ENCODE measurements at regions not wholly inside any gene's neighbourhood (a gene's known extent, or its start where the extent isn't known, plus 50 kb on each side); places are given as distances from the start of the nearest gene placed in this dataset.

DNA sequence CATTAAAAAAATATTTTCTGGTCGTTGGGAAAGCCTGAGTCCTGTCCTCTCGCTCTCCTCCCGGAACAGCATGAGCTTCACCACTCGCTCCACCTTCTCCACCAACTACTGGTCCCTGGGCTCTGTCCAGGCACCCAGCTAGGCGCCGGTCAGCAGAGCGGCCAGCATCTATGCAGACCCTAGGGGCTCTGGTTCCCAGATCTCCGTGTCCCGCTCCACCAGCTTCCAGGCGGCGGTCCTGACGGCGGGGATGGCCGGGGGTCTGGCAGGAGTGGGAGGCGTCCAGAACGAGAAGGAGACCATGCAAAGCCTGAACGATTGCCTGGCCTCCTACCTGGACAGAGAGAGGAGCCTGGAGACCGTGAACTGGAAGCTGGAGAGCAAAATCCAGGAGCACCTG is 807.2 kb upstream of the NDST4 start:
- H3K27me3 Mint-ChIP-seq (ENCODE audit: unreplicated experiment): no peaks in the 10 kb centered on the region
- no peaks in the 10 kb centered on the region for H3K9me3 Mint-ChIP-seq (ENCODE audit: low read depth, unreplicated experiment)
- TF ChIP-seq, protein P1, sequence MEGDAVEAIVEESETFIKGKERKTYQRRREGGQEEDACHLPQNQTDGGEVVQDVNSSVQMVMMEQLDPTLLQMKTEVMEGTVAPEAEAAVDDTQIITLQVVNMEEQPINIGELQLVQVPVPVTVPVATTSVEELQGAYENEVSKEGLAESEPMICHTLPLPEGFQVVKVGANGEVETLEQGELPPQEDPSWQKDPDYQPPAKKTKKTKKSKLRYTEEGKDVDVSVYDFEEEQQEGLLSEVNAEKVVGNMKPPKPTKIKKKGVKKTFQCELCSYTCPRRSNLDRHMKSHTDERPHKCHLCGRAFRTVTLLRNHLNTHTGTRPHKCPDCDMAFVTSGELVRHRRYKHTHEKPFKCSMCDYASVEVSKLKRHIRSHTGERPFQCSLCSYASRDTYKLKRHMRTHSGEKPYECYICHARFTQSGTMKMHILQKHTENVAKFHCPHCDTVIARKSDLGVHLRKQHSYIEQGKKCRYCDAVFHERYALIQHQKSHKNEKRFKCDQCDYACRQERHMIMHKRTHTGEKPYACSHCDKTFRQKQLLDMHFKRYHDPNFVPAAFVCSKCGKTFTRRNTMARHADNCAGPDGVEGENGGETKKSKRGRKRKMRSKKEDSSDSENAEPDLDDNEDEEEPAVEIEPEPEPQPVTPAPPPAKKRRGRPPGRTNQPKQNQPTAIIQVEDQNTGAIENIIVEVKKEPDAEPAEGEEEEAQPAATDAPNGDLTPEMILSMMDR (IDR thresholded peaks at IDR 0.05; ENCODE audit: unreplicated experiment): no peak
- no peak overlapping the region for H3K27ac Mint-ChIP-seq (ENCODE audit: unreplicated experiment)
- DNase-seq: no peak
- BruUV-seq (replicated peaks): no TSS peak
- no peak overlapping the region for H3K4me3 Mint-ChIP-seq (ENCODE audit: low read depth, unreplicated experiment)
- intact Hi-C loops (cut with micrococcal nuclease; ENCODE audit: unreplicated experiment): no loop called here
- H3K36me3 Mint-ChIP-seq (ENCODE audit: insufficient read depth, unreplicated experiment): no peaks in the 10 kb centered on the region
- no peaks in the 10 kb centered on the region for H3K4me1 Mint-ChIP-seq (ENCODE audit: low read depth, unreplicated experiment)
- CTCF ChIA-PET: no interaction called here

DNA sequence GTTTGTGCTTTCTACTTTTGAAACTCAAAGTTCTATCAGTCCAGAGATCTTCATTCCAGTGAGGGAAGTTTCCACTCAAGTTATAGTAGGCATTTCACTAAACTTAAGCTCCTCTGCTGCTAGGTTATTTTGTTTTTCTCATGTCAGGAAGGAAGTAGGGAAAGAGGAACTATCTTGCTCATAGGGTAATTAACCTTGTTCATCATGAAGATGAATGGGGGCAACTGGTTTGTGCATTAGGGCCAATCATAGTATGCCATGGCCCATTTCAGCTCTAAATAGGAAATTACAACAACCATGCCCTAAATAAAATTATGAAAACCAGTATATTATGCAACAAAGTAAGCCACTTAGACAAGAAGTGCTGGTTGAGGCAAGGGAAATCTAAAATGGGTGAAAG is 804.7 kb upstream of the NDST4 start:
- CTCF ChIA-PET: no interaction called here
- no peak for DNase-seq
- Mint-ChIP-seq H3K27me3 (ENCODE audit: unreplicated experiment) (no peaks in the 10 kb centered on the region), H3K27ac (ENCODE audit: unreplicated experiment) (no peak overlapping the region), H3K4me3 (ENCODE audit: low read depth, unreplicated experiment) (no peak overlapping the region), H3K9me3 (ENCODE audit: low read depth, unreplicated experiment) (no peaks in the 10 kb centered on the region), H3K36me3 (ENCODE audit: insufficient read depth, unreplicated experiment) (no peaks in the 10 kb centered on the region), H3K4me1 (ENCODE audit: low read depth, unreplicated experiment) (no peaks in the 10 kb centered on the region)
- intact Hi-C loops (cut with micrococcal nuclease; ENCODE audit: unreplicated experiment): no loop called here
- no TSS peak for BruUV-seq (replicated peaks)
- TF ChIP-seq, protein P1 (IDR thresholded peaks at IDR 0.05; ENCODE audit: unreplicated experiment): no peak

DNA sequence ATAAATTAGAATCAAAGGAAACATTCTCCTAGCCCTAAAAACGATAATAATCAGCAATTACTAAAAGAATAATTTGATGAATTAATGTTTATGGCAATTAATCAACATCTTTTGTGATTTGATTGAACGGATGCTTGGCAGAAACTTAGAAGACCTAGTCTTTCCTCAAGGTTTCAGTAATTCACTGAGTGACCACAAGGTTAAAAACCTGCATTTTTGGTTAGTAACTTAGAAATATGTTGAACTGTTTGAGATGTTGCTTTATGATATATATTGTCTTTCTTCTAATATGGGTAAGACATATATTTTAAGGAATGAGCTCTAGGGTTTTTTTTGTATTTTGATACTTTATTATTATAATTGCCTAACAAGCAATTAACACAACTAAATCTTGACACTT is 793.0 kb upstream of the NDST4 start:
- no peaks in the 10 kb centered on the region for H3K36me3 Mint-ChIP-seq (ENCODE audit: insufficient read depth, unreplicated experiment)
- no TSS peak for BruUV-seq (replicated peaks)
- TF ChIP-seq, protein P1 (IDR thresholded peaks at IDR 0.05; ENCODE audit: unreplicated experiment): no peak
- CTCF ChIA-PET: interaction anchor here (0.7 kb wide), 1 partner anchor 509 kb away, joined by 4 read pairs; no protein-coding TSS in a partner anchor
- no peak overlapping the region for H3K27ac Mint-ChIP-seq (ENCODE audit: unreplicated experiment)
- no peak overlapping the region for H3K4me3 Mint-ChIP-seq (ENCODE audit: low read depth, unreplicated experiment)
- no peak for DNase-seq
- intact Hi-C loops (cut with micrococcal nuclease; ENCODE audit: unreplicated experiment): no loop called here
- no peaks in the 10 kb centered on the region for H3K27me3 Mint-ChIP-seq (ENCODE audit: unreplicated experiment)
- peaks cover 10% of the 10 kb centered on the region for H3K9me3 Mint-ChIP-seq (ENCODE audit: low read depth, unreplicated experiment)
- H3K4me1 Mint-ChIP-seq (ENCODE audit: low read depth, unreplicated experiment): no peaks in the 10 kb centered on the region

DNA sequence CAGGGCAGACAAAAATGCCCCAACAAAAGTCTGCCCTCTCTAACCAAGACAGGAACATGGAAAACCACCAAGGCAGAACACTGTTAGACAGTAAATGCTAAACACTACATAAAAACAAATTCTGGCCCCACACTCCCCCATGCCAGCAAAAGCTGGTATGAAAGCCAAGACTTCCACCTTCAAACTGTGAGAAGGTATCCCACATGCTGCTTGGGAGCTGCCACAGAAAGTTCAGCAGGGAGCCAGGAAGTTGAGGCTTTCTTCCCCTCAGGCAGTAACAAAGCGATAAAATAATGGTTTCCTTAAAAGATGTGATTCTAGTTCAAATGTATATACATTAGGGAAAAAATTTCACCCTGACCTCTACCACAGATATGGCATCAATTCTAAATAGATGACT is 770.4 kb upstream of the NDST4 start:
- Mint-ChIP-seq H3K9me3 (ENCODE audit: low read depth, unreplicated experiment) (no peaks in the 10 kb centered on the region), H3K36me3 (ENCODE audit: insufficient read depth, unreplicated experiment) (no peaks in the 10 kb centered on the region), H3K27ac (ENCODE audit: unreplicated experiment) (no peak overlapping the region), H3K4me1 (ENCODE audit: low read depth, unreplicated experiment) (no peaks in the 10 kb centered on the region), H3K27me3 (ENCODE audit: unreplicated experiment) (no peaks in the 10 kb centered on the region), H3K4me3 (ENCODE audit: low read depth, unreplicated experiment) (no peak overlapping the region)
- no TSS peak for BruUV-seq (replicated peaks)
- TF ChIP-seq, protein P1 (IDR thresholded peaks at IDR 0.05; ENCODE audit: unreplicated experiment): no peak
- DNase-seq: no peak
- intact Hi-C loops (cut with micrococcal nuclease; ENCODE audit: unreplicated experiment): no loop called here
- CTCF ChIA-PET: no interaction called here

DNA sequence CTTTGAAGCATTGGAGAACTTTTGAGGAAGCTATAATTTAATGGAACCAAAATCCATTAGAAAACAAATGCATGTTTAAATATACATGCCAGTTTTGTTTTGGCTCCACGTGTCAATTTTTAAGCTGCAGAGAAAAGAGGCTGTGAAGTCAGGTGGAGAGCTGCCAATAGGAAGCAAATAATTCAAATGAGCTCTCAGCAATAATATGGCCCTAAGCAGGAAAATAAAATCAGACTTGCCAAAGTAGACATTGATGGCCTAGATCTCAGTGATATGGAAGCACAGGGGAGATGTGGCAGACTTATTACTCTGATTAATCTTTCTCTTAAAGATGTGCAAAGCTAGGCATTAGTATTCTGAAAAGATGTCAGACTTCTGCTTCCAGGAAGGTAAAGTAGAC is 769.8 kb upstream of the NDST4 start:
- CTCF ChIA-PET: no interaction called here
- no TSS peak for BruUV-seq (replicated peaks)
- no peak for DNase-seq
- no peak overlapping the region for H3K27ac Mint-ChIP-seq (ENCODE audit: unreplicated experiment)
- intact Hi-C loops (cut with micrococcal nuclease; ENCODE audit: unreplicated experiment): no loop called here
- TF ChIP-seq, protein P1 (IDR thresholded peaks at IDR 0.05; ENCODE audit: unreplicated experiment): no peak
- H3K4me3 Mint-ChIP-seq (ENCODE audit: low read depth, unreplicated experiment): no peak overlapping the region
- H3K36me3 Mint-ChIP-seq (ENCODE audit: insufficient read depth, unreplicated experiment): no peaks in the 10 kb centered on the region
- no peaks in the 10 kb centered on the region for H3K9me3 Mint-ChIP-seq (ENCODE audit: low read depth, unreplicated experiment)
- H3K4me1 Mint-ChIP-seq (ENCODE audit: low read depth, unreplicated experiment): no peaks in the 10 kb centered on the region
- no peaks in the 10 kb centered on the region for H3K27me3 Mint-ChIP-seq (ENCODE audit: unreplicated experiment)
